Effector memory CD8-positive, alpha-beta T cell (primary cell): ENCODE measurements at regions not wholly inside any gene's neighbourhood (a gene's known extent, or its start where the extent isn't known, plus 50 kb on each side); places are given as distances from the start of the nearest gene placed in this dataset.
"Not testable (repeated sequence)": the region's sequence is repeated elsewhere in the genome, so short reads cannot be mapped to it uniquely, and the experiment has no call there.

Source experiments
- ATAC-seq: fragments of 150-1000 bp; cut with Tn5 transposase; replicated peaks from 2 replicates; pipeline ENCODE4 v1.10.0; 2021; ENCODE audit warnings: mild to moderate bottlenecking, moderate library complexity
- DNase-seq, 3 experiments: peaks; one replicate each; pipeline ENCODE4 v3.0.0; 2021
- H3K27ac Mint-ChIP-seq, 2 donors: one replicate each; pipeline ENCODE4 v1.8.0; 2022; ENCODE audit warnings: mild to moderate bottlenecking in 2 of 2, mixed read lengths in 2 of 2, moderate library complexity in 2 of 2
- H3K27me3 Mint-ChIP-seq, 2 donors: one replicate each; pipeline ENCODE4 v1.8.0; 2022; ENCODE audit warnings: mixed read lengths in 2 of 2
- H3K36me3 Mint-ChIP-seq: one replicate; pipeline ENCODE4 v1.8.0; 2022; ENCODE audit warnings: mild to moderate bottlenecking, moderate library complexity, mixed read lengths; ENCODE audit not compliant: insufficient read depth
- H3K4me1 Mint-ChIP-seq, 2 donors: one replicate each; pipeline ENCODE4 v1.8.0; 2022; ENCODE audit warnings: low read depth in 2 of 2, mixed read lengths in 2 of 2
- H3K4me3 Mint-ChIP-seq, 2 donors: one replicate each; pipeline ENCODE4 v1.8.0; 2022; ENCODE audit warnings: mild to moderate bottlenecking in 2 of 2, mixed read lengths in 2 of 2, moderate library complexity in 2 of 2
- H3K9me3 Mint-ChIP-seq, 2 donors: one replicate each; pipeline ENCODE4 v1.8.0; 2022; ENCODE audit warnings: mixed read lengths in 2 of 2

- H3K4me3 Mint-ChIP-seq, result no peak overlapping the region
- peaks cover 5 to 33% of the 10 kb centered on the region in 2 donors for H3K27me3 Mint-ChIP-seq
- no peak overlapping the region for H3K27ac Mint-ChIP-seq
- peaks cover under 1 to 3% of the 10 kb centered on the region in 2 donors for H3K9me3 Mint-ChIP-seq
- H3K36me3 Mint-ChIP-seq, result no peaks in the 10 kb centered on the region
- ATAC-seq, result no peak
- no peak for DNase-seq
- H3K4me1 Mint-ChIP-seq, result no peaks in the 10 kb centered on the region
Observed at GRCh38 chr16:17755158-17755557, 284.4 kb upstream of the XYLT1 start.

GRCh38 chr16:17753434-17753833 is 282.7 kb upstream of the XYLT1 start:
- H3K27ac Mint-ChIP-seq, result no peak overlapping the region

GRCh38 chr16:17749706-17750105 is 278.9 kb upstream of the XYLT1 start:
- Mint-ChIP-seq H3K9me3 (peaks cover 4 to 8% of the 10 kb centered on the region in 2 donors), H3K36me3 (no peaks in the 10 kb centered on the region), H3K4me1 (no peaks in the 10 kb centered on the region), H3K4me3 (no peak overlapping the region), H3K27ac (no peak overlapping the region), H3K27me3 (peaks cover 21 to 26% of the 10 kb centered on the region in 2 donors)
- no peak for DNase-seq
- ATAC-seq, result no peak

More at GRCh38 chr16:17753434-17753833, 282.7 kb upstream of the XYLT1 start:
- no peak overlapping the region for H3K4me3 Mint-ChIP-seq
- H3K4me1 Mint-ChIP-seq, result no peaks in the 10 kb centered on the region
- peaks cover 16 to 31% of the 10 kb centered on the region in 2 donors for H3K27me3 Mint-ChIP-seq
- DNase-seq (no peak), ATAC-seq (no peak)
- H3K9me3 Mint-ChIP-seq, result peaks cover 7 to 8% of the 10 kb centered on the region in 2 donors
- no peaks in the 10 kb centered on the region for H3K36me3 Mint-ChIP-seq

- no peak overlapping the region for H3K27ac Mint-ChIP-seq
- no peak for DNase-seq
Observed at GRCh38 chr16:17748044-17748719, 277.4 kb upstream of the XYLT1 start.

GRCh38 chr16:17747081-17747756 is 276.5 kb upstream of the XYLT1 start:
- no peak for ATAC-seq
- H3K9me3 Mint-ChIP-seq, result peaks cover 4 to 8% of the 10 kb centered on the region in 2 donors

More at GRCh38 chr16:17748044-17748719, 277.4 kb upstream of the XYLT1 start:
- no peak for ATAC-seq
- H3K4me3 Mint-ChIP-seq, result no peak overlapping the region
- peaks cover 20 to 21% of the 10 kb centered on the region in 2 donors for H3K27me3 Mint-ChIP-seq
- no peaks in the 10 kb centered on the region for H3K36me3 Mint-ChIP-seq
- no peaks in the 10 kb centered on the region for H3K4me1 Mint-ChIP-seq
- peaks cover 4 to 8% of the 10 kb centered on the region in 2 donors for H3K9me3 Mint-ChIP-seq

GRCh38 chr16:17744921-17745572 is 274.3 kb upstream of the XYLT1 start:
- H3K36me3 Mint-ChIP-seq, result no peaks in the 10 kb centered on the region
- H3K9me3 Mint-ChIP-seq, result peaks cover 4 to 7% of the 10 kb centered on the region in 2 donors
- no peak overlapping the region for H3K27ac Mint-ChIP-seq
- H3K4me3 Mint-ChIP-seq, result no peak overlapping the region
- no peak for DNase-seq
- no peaks in the 10 kb centered on the region for H3K4me1 Mint-ChIP-seq
- H3K27me3 Mint-ChIP-seq, result peaks cover 20 to 27% of the 10 kb centered on the region in 2 donors
- no peak for ATAC-seq

More at GRCh38 chr16:17747081-17747756, 276.5 kb upstream of the XYLT1 start:
- Mint-ChIP-seq H3K4me3 (no peak overlapping the region), H3K27ac (no peak overlapping the region), H3K36me3 (no peaks in the 10 kb centered on the region), H3K27me3 (peaks cover 20 to 21% of the 10 kb centered on the region in 2 donors), H3K4me1 (no peaks in the 10 kb centered on the region)
- DNase-seq, result no peak

GRCh38 chr16:17743578-17743977 is 272.8 kb upstream of the XYLT1 start:
- Mint-ChIP-seq H3K27ac (no peak overlapping the region), H3K27me3 (peaks cover 15 to 17% of the 10 kb centered on the region in 2 donors), H3K4me3 (no peak overlapping the region), H3K4me1 (no peaks in the 10 kb centered on the region), H3K36me3 (no peaks in the 10 kb centered on the region), H3K9me3 (no peaks in the 10 kb centered on the region)
- DNase-seq, result no peak
- no peak for ATAC-seq

- H3K36me3 Mint-ChIP-seq, result no peaks in the 10 kb centered on the region
- peaks cover 13 to 17% of the 10 kb centered on the region in 2 donors for H3K27me3 Mint-ChIP-seq
- no peaks in the 10 kb centered on the region for H3K4me1 Mint-ChIP-seq
- DNase-seq (no peak), ATAC-seq (no peak)
- H3K9me3 Mint-ChIP-seq, result no peaks in the 10 kb centered on the region
- no peak overlapping the region for H3K4me3 Mint-ChIP-seq
- H3K27ac Mint-ChIP-seq, result no peak overlapping the region
Observed at GRCh38 chr16:17743158-17743557, 272.4 kb upstream of the XYLT1 start.

GRCh38 chr16:17735099-17735498 is 264.3 kb upstream of the XYLT1 start:
- not testable (repeated sequence) for H3K4me1 Mint-ChIP-seq, DNase-seq, ATAC-seq, H3K9me3 Mint-ChIP-seq, H3K36me3 Mint-ChIP-seq, H3K4me3 Mint-ChIP-seq, H3K27ac Mint-ChIP-seq
- peaks cover 14 to 23% of the 10 kb centered on the region in 2 donors for H3K27me3 Mint-ChIP-seq

GRCh38 chr16:17729820-17730219 is 259.1 kb upstream of the XYLT1 start:
- no peaks in the 10 kb centered on the region for H3K36me3 Mint-ChIP-seq
- H3K9me3 Mint-ChIP-seq, result peaks cover 0 to 3% of the 10 kb centered on the region in 2 donors
- no peaks in the 10 kb centered on the region for H3K4me1 Mint-ChIP-seq
- peaks cover 29 to 49% of the 10 kb centered on the region in 2 donors for H3K27me3 Mint-ChIP-seq
- no peak for ATAC-seq
- H3K4me3 Mint-ChIP-seq, result no peak overlapping the region
- no peak overlapping the region for H3K27ac Mint-ChIP-seq
- DNase-seq, result no peak

- ATAC-seq (no peak), DNase-seq (no peak)
- no peaks in the 10 kb centered on the region for H3K9me3 Mint-ChIP-seq
- no peaks in the 10 kb centered on the region for H3K4me1 Mint-ChIP-seq
- no peak overlapping the region for H3K27ac Mint-ChIP-seq
- peaks cover 23 to 40% of the 10 kb centered on the region in 2 donors for H3K27me3 Mint-ChIP-seq
- H3K4me3 Mint-ChIP-seq, result no peak overlapping the region
- H3K36me3 Mint-ChIP-seq, result no peaks in the 10 kb centered on the region
Observed at GRCh38 chr16:17728196-17728595, 257.4 kb upstream of the XYLT1 start.

- Mint-ChIP-seq H3K27ac (no peak overlapping the region), H3K36me3 (no peaks in the 10 kb centered on the region), H3K4me1 (no peaks in the 10 kb centered on the region), H3K9me3 (no peaks in the 10 kb centered on the region), H3K27me3 (peaks cover 13 to 47% of the 10 kb centered on the region in 2 donors), H3K4me3 (no peak overlapping the region)
- DNase-seq (no peak), ATAC-seq (no peak)
Observed at GRCh38 chr16:17724242-17724898, 253.6 kb upstream of the XYLT1 start.

- DNase-seq (no peak), ATAC-seq (no peak)
- H3K9me3 Mint-ChIP-seq, result no peaks in the 10 kb centered on the region
- H3K36me3 Mint-ChIP-seq, result no peaks in the 10 kb centered on the region
- H3K4me3 Mint-ChIP-seq, result no peak overlapping the region
- no peak overlapping the region for H3K27ac Mint-ChIP-seq
- H3K4me1 Mint-ChIP-seq, result no peaks in the 10 kb centered on the region
- peaks cover 11 to 40% of the 10 kb centered on the region in 2 donors for H3K27me3 Mint-ChIP-seq
Observed at GRCh38 chr16:17723531-17724134, 252.9 kb upstream of the XYLT1 start.
